ENCODE measurements at regions not wholly inside any gene's neighbourhood (a gene's known extent, or its start where the extent isn't known, plus 50 kb on each side); places are given as distances from the start of the nearest gene placed in this dataset.
A peak's percentile ranks its signal among the peaks of the same experiment; 100 is the strongest.

DNA sequence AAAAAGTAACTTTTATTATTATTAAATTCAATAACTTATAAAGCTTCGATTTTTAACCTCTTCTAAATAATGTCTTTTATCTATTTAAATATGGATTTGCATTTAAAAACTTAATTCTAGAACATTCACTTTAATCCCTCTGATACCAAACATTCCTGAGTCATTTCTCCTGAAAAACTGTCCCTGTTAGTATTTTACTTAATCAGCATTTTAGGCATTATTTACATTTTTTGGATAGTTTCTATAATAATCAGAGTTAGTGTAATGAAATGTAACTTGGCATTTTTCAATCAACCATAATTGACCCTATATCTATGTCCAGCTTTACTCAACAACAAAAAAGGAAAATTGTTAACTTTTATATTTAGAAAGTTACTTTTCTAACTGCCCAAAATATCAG is 428.1 kb downstream of the PCDH17 start:
- no peak for DNase-seq
- ChIA-PET CTCF (no interaction called here), POLR2A (no interaction called here)
- Histone ChIP-seq H3K27me3 (replicated peaks in 2 of 5; ENCODE audit: control insufficient read depth in 4 of 5, insufficient read depth in 5 of 5, low read length in 4 of 5) (peaks cover 4 to 51% (median 17%) of the 10 kb centered on the region in 5 experiments), H3K36me3 (ENCODE audit: control insufficient read depth in 4 of 4, insufficient read depth in 4 of 4, low read length in 3 of 4) (no peaks in the 10 kb centered on the region), H3K4me3 (ENCODE audit: control insufficient read depth in 1 of 7, extremely low read depth in 1 of 7, insufficient read depth in 4 of 7, low read depth in 2 of 7, low read length in 6 of 7) (no peak overlapping the region), H3K27ac (ENCODE audit: insufficient read depth in 1 of 2, low read depth in 1 of 2, low read length in 2 of 2, poor library complexity in 1 of 2, severe bottlenecking in 2 of 2) (no peak overlapping the region), H3K4me1 (ENCODE audit: control extremely low read depth in 1 of 4, control insufficient read depth in 4 of 4, insufficient read depth in 4 of 4, low read length in 3 of 4) (no peaks in the 10 kb centered on the region), H3K9me3 (ENCODE audit: control extremely low read depth in 1 of 5, control insufficient read depth in 4 of 5, insufficient read depth in 2 of 5, low read depth in 1 of 5, low read length in 4 of 5) (peaks cover 0 to 1% (median 0%) of the 10 kb centered on the region in 5 experiments)
- no CpG with 5 or more reads among the region's 1 CpG for WGBS (ENCODE audit: insufficient coverage)

- no peak for DNase-seq
- ChIA-PET CTCF (no interaction called here), POLR2A (no interaction called here)
- H3K4me3 ChIP-seq (ENCODE audit: control insufficient read depth in 1 of 7, extremely low read depth in 1 of 7, insufficient read depth in 4 of 7, low read depth in 2 of 7, low read length in 6 of 7), result no peak overlapping the region
- no peaks in the 10 kb centered on the region for H3K36me3 ChIP-seq (ENCODE audit: control insufficient read depth in 4 of 4, insufficient read depth in 4 of 4, low read length in 3 of 4)
- H3K4me1 ChIP-seq (ENCODE audit: control extremely low read depth in 1 of 4, control insufficient read depth in 4 of 4, insufficient read depth in 4 of 4, low read length in 3 of 4), result peaks cover 0 to 6% (median 1%) of the 10 kb centered on the region in 4 experiments
- H3K9me3 ChIP-seq (ENCODE audit: control extremely low read depth in 1 of 5, control insufficient read depth in 4 of 5, insufficient read depth in 2 of 5, low read depth in 1 of 5, low read length in 4 of 5), result no peaks in the 10 kb centered on the region
- peaks cover 6 to 77% (median 24%) of the 10 kb centered on the region in 5 experiments for H3K27me3 ChIP-seq (replicated peaks in 2 of 5; ENCODE audit: control insufficient read depth in 4 of 5, insufficient read depth in 5 of 5, low read length in 4 of 5)
- H3K27ac ChIP-seq (ENCODE audit: insufficient read depth in 1 of 2, low read depth in 1 of 2, low read length in 2 of 2, poor library complexity in 1 of 2, severe bottlenecking in 2 of 2), result no peak overlapping the region
- WGBS (ENCODE audit: insufficient coverage), result no CpG with 5 or more reads among the region's 2 CpGs
Observed at GRCh38 chr13:58080806-58081205, 449.3 kb downstream of the PCDH17 start.

GRCh38 chr13:58081301-58081820 is 449.8 kb downstream of the PCDH17 start:
- H3K4me1 ChIP-seq (ENCODE audit: control extremely low read depth in 1 of 4, control insufficient read depth in 4 of 4, insufficient read depth in 4 of 4, low read length in 3 of 4), result peaks cover 0 to 8% (median 1%) of the 10 kb centered on the region in 4 experiments
- DNase-seq, result no peak
- H3K27ac ChIP-seq (ENCODE audit: insufficient read depth in 1 of 2, low read depth in 1 of 2, low read length in 2 of 2, poor library complexity in 1 of 2, severe bottlenecking in 2 of 2), result no peak overlapping the region
- no peaks in the 10 kb centered on the region for H3K36me3 ChIP-seq (ENCODE audit: control insufficient read depth in 4 of 4, insufficient read depth in 4 of 4, low read length in 3 of 4)
- WGBS (ENCODE audit: insufficient coverage), result no CpG with 5 or more reads among the region's 3 CpGs
- POLR2A ChIA-PET, result no interaction called here
- H3K4me3 ChIP-seq (ENCODE audit: control insufficient read depth in 1 of 7, extremely low read depth in 1 of 7, insufficient read depth in 4 of 7, low read depth in 2 of 7, low read length in 6 of 7), result no peak overlapping the region
- CTCF ChIA-PET, result no interaction called here
- no peaks in the 10 kb centered on the region for H3K9me3 ChIP-seq (ENCODE audit: control extremely low read depth in 1 of 5, control insufficient read depth in 4 of 5, insufficient read depth in 2 of 5, low read depth in 1 of 5, low read length in 4 of 5)
- peaks cover 6 to 72% (median 23%) of the 10 kb centered on the region in 5 experiments for H3K27me3 ChIP-seq (replicated peaks in 2 of 5; ENCODE audit: control insufficient read depth in 4 of 5, insufficient read depth in 5 of 5, low read length in 4 of 5)

DNA sequence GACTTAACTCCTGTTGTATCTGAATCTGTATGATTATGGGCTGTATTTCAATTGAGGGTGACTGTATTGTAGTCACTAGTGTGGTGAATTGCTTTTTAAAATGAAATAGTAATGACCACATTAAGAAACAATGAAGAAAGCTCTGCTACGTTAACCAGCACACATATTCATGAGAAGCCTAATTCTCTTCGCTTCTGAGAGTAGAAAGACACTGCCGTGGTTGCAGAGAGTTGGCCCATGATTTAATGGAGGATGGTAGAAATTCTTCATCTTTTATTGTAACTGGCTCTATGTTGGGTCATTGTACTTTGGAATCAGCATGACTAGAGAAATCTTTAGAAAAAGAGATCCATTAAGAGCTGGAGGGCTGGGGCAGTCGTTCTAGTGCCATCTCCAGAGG is 451.5 kb downstream of the PCDH17 start:
- ChIA-PET POLR2A (no interaction called here), CTCF (interaction anchor here (0.6 kb wide), 1 partner anchor 33 kb away, joined by 3 read pairs; no protein-coding TSS in a partner anchor)
- Histone ChIP-seq H3K4me3 (ENCODE audit: control insufficient read depth in 1 of 7, extremely low read depth in 1 of 7, insufficient read depth in 4 of 7, low read depth in 2 of 7, low read length in 6 of 7) (no peak overlapping the region), H3K36me3 (ENCODE audit: control insufficient read depth in 4 of 4, insufficient read depth in 4 of 4, low read length in 3 of 4) (no peaks in the 10 kb centered on the region), H3K27ac (ENCODE audit: insufficient read depth in 1 of 2, low read depth in 1 of 2, low read length in 2 of 2, poor library complexity in 1 of 2, severe bottlenecking in 2 of 2) (no peak overlapping the region), H3K27me3 (replicated peaks in 2 of 5; ENCODE audit: control insufficient read depth in 4 of 5, insufficient read depth in 5 of 5, low read length in 4 of 5) (peaks cover 16 to 80% (median 33%) of the 10 kb centered on the region in 5 experiments), H3K4me1 (ENCODE audit: control extremely low read depth in 1 of 4, control insufficient read depth in 4 of 4, insufficient read depth in 4 of 4, low read length in 3 of 4) (peaks cover 0 to 8% (median 1%) of the 10 kb centered on the region in 4 experiments), H3K9me3 (ENCODE audit: control extremely low read depth in 1 of 5, control insufficient read depth in 4 of 5, insufficient read depth in 2 of 5, low read depth in 1 of 5, low read length in 4 of 5) (no peaks in the 10 kb centered on the region)
- 87% methylated on average over 3 of the region's 4 CpGs for WGBS (ENCODE audit: insufficient coverage)
- no peak for DNase-seq

- H3K4me3 ChIP-seq (ENCODE audit: control insufficient read depth in 1 of 7, extremely low read depth in 1 of 7, insufficient read depth in 4 of 7, low read depth in 2 of 7, low read length in 6 of 7), result no peak overlapping the region
- peaks cover 0 to 8% (median 1%) of the 10 kb centered on the region in 4 experiments for H3K4me1 ChIP-seq (ENCODE audit: control extremely low read depth in 1 of 4, control insufficient read depth in 4 of 4, insufficient read depth in 4 of 4, low read length in 3 of 4)
- H3K9me3 ChIP-seq (ENCODE audit: control extremely low read depth in 1 of 5, control insufficient read depth in 4 of 5, insufficient read depth in 2 of 5, low read depth in 1 of 5, low read length in 4 of 5), result no peaks in the 10 kb centered on the region
- DNase-seq, result peak; percentile 3 to 55 (median 47)
- 0% methylated on average over 2 of the region's 2 CpGs for WGBS (ENCODE audit: insufficient coverage)
- no peaks in the 10 kb centered on the region for H3K36me3 ChIP-seq (ENCODE audit: control insufficient read depth in 4 of 4, insufficient read depth in 4 of 4, low read length in 3 of 4)
- peaks cover 17 to 80% (median 44%) of the 10 kb centered on the region in 5 experiments for H3K27me3 ChIP-seq (replicated peaks in 2 of 5; ENCODE audit: control insufficient read depth in 4 of 5, insufficient read depth in 5 of 5, low read length in 4 of 5)
- ChIA-PET POLR2A (no interaction called here), CTCF (no interaction called here)
- no peak overlapping the region for H3K27ac ChIP-seq (ENCODE audit: insufficient read depth in 1 of 2, low read depth in 1 of 2, low read length in 2 of 2, poor library complexity in 1 of 2, severe bottlenecking in 2 of 2)
Observed at GRCh38 chr13:58085274-58085673, 453.7 kb downstream of the PCDH17 start.

- WGBS (ENCODE audit: insufficient coverage), result no CpG with 5 or more reads among the region's 3 CpGs
- CTCF ChIA-PET, result interaction anchor here (0.8 kb wide), 1 partner anchor 10 kb away, joined by 3 read pairs; no protein-coding TSS in a partner anchor
- no peaks in the 10 kb centered on the region for H3K36me3 ChIP-seq (ENCODE audit: control insufficient read depth in 4 of 4, insufficient read depth in 4 of 4, low read length in 3 of 4)
Observed at GRCh38 chr13:58085819-58086218, 454.3 kb downstream of the PCDH17 start.

DNA sequence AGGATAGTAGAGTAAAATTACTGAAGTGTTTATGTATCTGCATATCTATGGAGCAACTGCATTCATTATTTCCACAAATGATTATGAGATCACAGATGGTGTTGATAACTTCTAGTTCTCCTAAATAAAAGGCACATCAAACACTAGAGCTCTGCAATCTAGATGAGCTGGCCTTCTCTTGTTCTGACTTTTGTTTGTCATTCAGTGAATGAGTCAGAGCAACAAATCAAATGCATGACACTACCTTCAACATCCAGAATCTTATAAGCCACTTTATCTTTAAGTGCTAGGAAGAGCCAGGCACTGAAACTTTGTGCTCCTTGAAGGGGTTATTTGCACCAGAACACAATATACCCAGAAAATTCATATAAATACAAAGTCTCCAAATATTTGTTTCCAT is 456.0 kb downstream of the PCDH17 start:
- ChIA-PET POLR2A (no interaction called here), CTCF (no interaction called here)
- peak in 2 of 3 donors; percentile 20 to 43 for DNase-seq
- peaks cover 0 to 8% (median 1%) of the 10 kb centered on the region in 4 experiments for H3K4me1 ChIP-seq (ENCODE audit: control extremely low read depth in 1 of 4, control insufficient read depth in 4 of 4, insufficient read depth in 4 of 4, low read length in 3 of 4)
- peaks cover 17 to 79% (median 41%) of the 10 kb centered on the region in 5 experiments for H3K27me3 ChIP-seq (replicated peaks in 2 of 5; ENCODE audit: control insufficient read depth in 4 of 5, insufficient read depth in 5 of 5, low read length in 4 of 5)
- no peak overlapping the region for H3K4me3 ChIP-seq (ENCODE audit: control insufficient read depth in 1 of 7, extremely low read depth in 1 of 7, insufficient read depth in 4 of 7, low read depth in 2 of 7, low read length in 6 of 7)
- no peak overlapping the region for H3K27ac ChIP-seq (ENCODE audit: insufficient read depth in 1 of 2, low read depth in 1 of 2, low read length in 2 of 2, poor library complexity in 1 of 2, severe bottlenecking in 2 of 2)
- no peaks in the 10 kb centered on the region for H3K9me3 ChIP-seq (ENCODE audit: control extremely low read depth in 1 of 5, control insufficient read depth in 4 of 5, insufficient read depth in 2 of 5, low read depth in 1 of 5, low read length in 4 of 5)
- H3K36me3 ChIP-seq (ENCODE audit: control insufficient read depth in 4 of 4, insufficient read depth in 4 of 4, low read length in 3 of 4), result no peaks in the 10 kb centered on the region

More at GRCh38 chr13:58085819-58086218, 454.3 kb downstream of the PCDH17 start:
- H3K4me1 ChIP-seq (ENCODE audit: control extremely low read depth in 1 of 4, control insufficient read depth in 4 of 4, insufficient read depth in 4 of 4, low read length in 3 of 4), result peaks cover 0 to 8% (median 1%) of the 10 kb centered on the region in 4 experiments
- H3K27ac ChIP-seq (ENCODE audit: insufficient read depth in 1 of 2, low read depth in 1 of 2, low read length in 2 of 2, poor library complexity in 1 of 2, severe bottlenecking in 2 of 2), result no peak overlapping the region
- peak; percentile 65 to 90 (median 90) for DNase-seq
- POLR2A ChIA-PET, result interaction anchor here (0.5 kb wide), 1 partner anchor 72 kb away, joined by 3 read pairs; no protein-coding TSS in a partner anchor
- H3K9me3 ChIP-seq (ENCODE audit: control extremely low read depth in 1 of 5, control insufficient read depth in 4 of 5, insufficient read depth in 2 of 5, low read depth in 1 of 5, low read length in 4 of 5), result no peaks in the 10 kb centered on the region
- H3K4me3 ChIP-seq (ENCODE audit: control insufficient read depth in 1 of 7, extremely low read depth in 1 of 7, insufficient read depth in 4 of 7, low read depth in 2 of 7, low read length in 6 of 7), result no peak overlapping the region
- H3K27me3 ChIP-seq (replicated peaks in 2 of 5; ENCODE audit: control insufficient read depth in 4 of 5, insufficient read depth in 5 of 5, low read length in 4 of 5), result peaks cover 17 to 81% (median 43%) of the 10 kb centered on the region in 5 experiments
